SU-DHL-6 (cell line): ENCODE measurements at regions not wholly inside any gene's neighbourhood (a gene's known extent, or its start where the extent isn't known, plus 50 kb on each side); places are given as distances from the start of the nearest gene placed in this dataset.

Source experiments
- H2AFZ ChIP-seq: fragments of 200-600 bp; sonication (generic); 2 replicates; pipeline ENCODE4 v1.6.1; 2014; ENCODE audit warnings: low read depth, mild to moderate bottlenecking, moderate library complexity, mixed read lengths, antibody characterized with exemption, low read length; ENCODE audit not compliant: severe bottlenecking
- H3F3A ChIP-seq: fragments of 200-600 bp; shearing (Covaris generic); 2 replicates; pipeline ENCODE4 v1.6.0; 2016; ENCODE audit warnings: antibody characterized with exemption, mild to moderate bottlenecking; ENCODE audit not compliant: insufficient read depth
- H3K27ac ChIP-seq: fragments of 200-600 bp; sonication (generic); 2 replicates; pipeline ENCODE4 v1.5.1; 2016; ENCODE audit warnings: low read depth, mild to moderate bottlenecking, low read length, moderate library complexity, mixed read lengths
- H3K27me3 ChIP-seq: fragments of 200-600 bp; sonication (generic), shearing (Covaris generic); 2 replicates; pipeline ENCODE4 v1.6.0; 2014; ENCODE audit warnings: mild to moderate bottlenecking, low read length
- H3K36me3 ChIP-seq: fragments of 200-600 bp; sonication (generic); 2 replicates; pipeline ENCODE4 v1.6.1; 2014; ENCODE audit warnings: mild to moderate bottlenecking, low read length, mixed read lengths
- H3K4me2 ChIP-seq: fragments of 300-600, 200-600 bp; shearing (Covaris generic), sonication (generic); 2 replicates; pipeline ENCODE4 v1.6.0; 2014; ENCODE audit warnings: low read length, low read depth, mild to moderate bottlenecking; ENCODE audit not compliant: poor library complexity, severe bottlenecking
- H3K4me3 ChIP-seq: fragments of 200-600 bp; sonication (generic); 2 replicates; pipeline ENCODE4 v1.5.1; 2014; ENCODE audit warnings: antibody characterized with exemption, low read length, mild to moderate bottlenecking, mixed read lengths; ENCODE audit not compliant: insufficient read depth, poor library complexity, severe bottlenecking
- H3K79me2 ChIP-seq: fragments of 200-600 bp; sonication (generic); 2 replicates; pipeline ENCODE4 v1.6.1; 2014; ENCODE audit warnings: mild to moderate bottlenecking, low read length, moderate library complexity; ENCODE audit not compliant: insufficient read depth
- H3K9ac ChIP-seq: fragments of 200-600 bp; sonication (generic); 2 replicates; pipeline ENCODE4 v1.7.0; 2014; ENCODE audit warnings: mild to moderate bottlenecking, low read length
- H3K9me2 ChIP-seq: fragments of 200-600 bp; sonication (generic); replicated peaks from 2 replicates; pipeline ENCODE4 v1.6.1; 2014; ENCODE audit warnings: low read length; ENCODE audit not compliant: insufficient read depth
- H3K9me3 ChIP-seq: fragments of 200-600 bp; sonication (generic); 2 replicates; pipeline ENCODE4 v1.6.1; 2014; ENCODE audit warnings: low read length, mixed read lengths; ENCODE audit not compliant: insufficient read depth
- H4K20me1 ChIP-seq: fragments of 200-600 bp; sonication (generic); 2 replicates; pipeline ENCODE4 v1.6.1; 2014; ENCODE audit warnings: low read depth, mild to moderate bottlenecking, antibody characterized with exemption, low read length, moderate library complexity, mixed read lengths
- CTCF ChIP-seq: fragments of 200-600 bp; sonication (generic); IDR thresholded peaks from one replicate; pipeline ENCODE4 v1.5.1; 2017; ENCODE audit warnings: antibody characterized with exemption, mild to moderate bottlenecking, low read length, moderate library complexity; ENCODE audit not compliant: insufficient read depth, poor library complexity, severe bottlenecking
- EZH2phosphoT487 ChIP-seq: fragments of 200-600 bp; sonication (generic), shearing (Covaris generic); conservative IDR thresholded peaks from 2 replicates; pipeline ENCODE4 v1.6.1; 2018; ENCODE audit warnings: mild to moderate bottlenecking, antibody characterized with exemption, low read length, moderate library complexity, mixed read lengths

GRCh38 chr5:88502179-88503040 is 233.8 kb upstream of the TMEM161B start:
- H3K27me3 ChIP-seq: no peaks in the 10 kb centered on the region
- H3F3A ChIP-seq: no peaks in the 10 kb centered on the region
- H3K27ac ChIP-seq: no peak overlapping the region

GRCh38 chr5:88495810-88496209 is 227.2 kb upstream of the TMEM161B start:
- Histone ChIP-seq H4K20me1 (no peaks in the 10 kb centered on the region), H3K9me2 (no peaks in the 10 kb centered on the region), H3K9me3 (no peaks in the 10 kb centered on the region), H3K4me3 (no peak overlapping the region), H3F3A (no peaks in the 10 kb centered on the region), H3K79me2 (no peaks in the 10 kb centered on the region), H2AFZ (no peak overlapping the region), H3K4me2 (no peak overlapping the region), H3K9ac (no peak overlapping the region), H3K36me3 (no peaks in the 10 kb centered on the region), H3K27ac (no peak overlapping the region), H3K27me3 (no peaks in the 10 kb centered on the region)
- TF ChIP-seq CTCF (no peak), EZH2phosphoT487 (no peak)

More at GRCh38 chr5:88502179-88503040, 233.8 kb upstream of the TMEM161B start:
- peak overlapping the region; percentile 62 for H2AFZ ChIP-seq
- TF ChIP-seq EZH2phosphoT487: no peak
- no peak for TF ChIP-seq CTCF
- no peaks in the 10 kb centered on the region for H3K79me2 ChIP-seq
- no peaks in the 10 kb centered on the region for H3K9me3 ChIP-seq
- H3K9ac ChIP-seq: 0 out of 2 replicates have a peak overlapping the region, but pooled peaks have one; percentile 13
- no peaks in the 10 kb centered on the region for H3K36me3 ChIP-seq
- H3K4me3 ChIP-seq: peak overlapping the region; percentile 40
- H3K9me2 ChIP-seq: no peaks in the 10 kb centered on the region
- H4K20me1 ChIP-seq: no peaks in the 10 kb centered on the region
- H3K4me2 ChIP-seq: peak overlapping the region; percentile 55

GRCh38 chr5:88490874-88491273 is 222.2 kb upstream of the TMEM161B start:
- Histone ChIP-seq H3K9me3 (no peaks in the 10 kb centered on the region), H4K20me1 (no peaks in the 10 kb centered on the region), H3F3A (no peaks in the 10 kb centered on the region), H3K27ac (no peak overlapping the region), H3K36me3 (no peaks in the 10 kb centered on the region), H3K27me3 (no peaks in the 10 kb centered on the region), H3K9me2 (no peaks in the 10 kb centered on the region), H3K79me2 (no peaks in the 10 kb centered on the region), H3K9ac (no peak overlapping the region), H3K4me2 (no peak overlapping the region), H2AFZ (no peak overlapping the region), H3K4me3 (no peak overlapping the region)
- TF ChIP-seq EZH2phosphoT487: no peak
- TF ChIP-seq CTCF: no peak
